HG02970 (cell line): ENCODE measurements at regions not wholly inside any gene's neighbourhood (a gene's known extent, or its start where the extent isn't known, plus 50 kb on each side); places are given as distances from the start of the nearest gene placed in this dataset.

ENCODE experiments used
- ATAC-seq: cut with Tn5 transposase; IDR thresholded peaks from one replicate; pipeline ENCODE4 v1.9.1; 2021; ENCODE audit warnings: mild to moderate bottlenecking, moderate library complexity, moderate number of reproducible peaks; ENCODE audit not compliant: unreplicated experiment, low FRiP score

GRCh38 chr2:128637481-128638155 is 318.9 kb upstream of the HS6ST1 start:
- ATAC-seq, result no peak

GRCh38 chr2:128638341-128639119 is 319.9 kb upstream of the HS6ST1 start:
- ATAC-seq, result no peak

- no peak for ATAC-seq
These were observed 320.4 kb upstream of the HS6ST1 start for GRCh38 chr2:128639120-128639477.

- no peak for ATAC-seq
These were observed 321.0 kb upstream of the HS6ST1 start for GRCh38 chr2:128639693-128640092.

- no peak for ATAC-seq
These were observed 321.6 kb upstream of the HS6ST1 start for GRCh38 chr2:128640166-128640844.

GRCh38 chr2:128640845-128641360 is 322.2 kb upstream of the HS6ST1 start:
- no peak for ATAC-seq

GRCh38 chr2:128641421-128642080 is 322.9 kb upstream of the HS6ST1 start:
- ATAC-seq, result no peak

- ATAC-seq, result no peak
These were observed 323.6 kb upstream of the HS6ST1 start for GRCh38 chr2:128642316-128642715.

GRCh38 chr2:128642821-128643220 is 324.2 kb upstream of the HS6ST1 start:
- no peak for ATAC-seq

- ATAC-seq, result no peak
These were observed 324.8 kb upstream of the HS6ST1 start for GRCh38 chr2:128643221-128644065.

GRCh38 chr2:128644156-128644555 is 325.5 kb upstream of the HS6ST1 start:
- ATAC-seq, result no peak

GRCh38 chr2:128644718-128645256 is 326.1 kb upstream of the HS6ST1 start:
- ATAC-seq, result no peak

- ATAC-seq, result no peak
These were observed 327.0 kb upstream of the HS6ST1 start for GRCh38 chr2:128645631-128646030.

- ATAC-seq, result no peak
These were observed 327.4 kb upstream of the HS6ST1 start for GRCh38 chr2:128646091-128646490.

- ATAC-seq, result no peak
These were observed 328.0 kb upstream of the HS6ST1 start for GRCh38 chr2:128646691-128647090.

GRCh38 chr2:128651000-128651399 is 332.3 kb upstream of the HS6ST1 start:
- ATAC-seq, result no peak

GRCh38 chr2:128654408-128654807 is 335.7 kb upstream of the HS6ST1 start:
- ATAC-seq, result no peak

- no peak for ATAC-seq
These were observed 342.2 kb upstream of the HS6ST1 start for GRCh38 chr2:128660836-128661235.

- no peak for ATAC-seq
These were observed 342.6 kb upstream of the HS6ST1 start for GRCh38 chr2:128661311-128661710.

- ATAC-seq, result no peak
These were observed 343.4 kb upstream of the HS6ST1 start for GRCh38 chr2:128662051-128662471.
